ENCODE measurements at regions not wholly inside any gene's neighbourhood (a gene's known extent, or its start where the extent isn't known, plus 50 kb on each side); places are given as distances from the start of the nearest gene placed in this dataset.
"Not testable (repeated sequence)": the region's sequence is repeated elsewhere in the genome, so short reads cannot be mapped to it uniquely, and the experiment has no call there.

DNA sequence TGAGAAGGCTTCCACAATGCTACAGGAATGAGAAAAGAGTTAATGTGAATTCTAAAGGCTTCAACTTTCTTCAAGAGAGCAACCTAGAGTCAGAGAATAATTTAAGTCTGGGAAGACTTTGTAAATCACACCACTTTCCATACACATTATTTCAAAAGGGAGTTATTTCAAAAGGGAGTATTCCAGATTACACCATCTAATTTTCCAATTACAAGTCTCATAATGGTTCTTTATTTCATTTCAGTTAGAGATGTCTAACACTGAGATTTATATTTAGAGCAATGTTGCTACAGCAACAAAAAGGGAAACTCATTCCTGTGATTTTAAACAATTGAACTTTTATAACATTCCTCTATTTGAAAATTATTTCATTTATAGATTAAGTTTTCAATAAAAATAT, 98.8 kb upstream of the DST start:
- DNase-seq = no peak

DNA sequence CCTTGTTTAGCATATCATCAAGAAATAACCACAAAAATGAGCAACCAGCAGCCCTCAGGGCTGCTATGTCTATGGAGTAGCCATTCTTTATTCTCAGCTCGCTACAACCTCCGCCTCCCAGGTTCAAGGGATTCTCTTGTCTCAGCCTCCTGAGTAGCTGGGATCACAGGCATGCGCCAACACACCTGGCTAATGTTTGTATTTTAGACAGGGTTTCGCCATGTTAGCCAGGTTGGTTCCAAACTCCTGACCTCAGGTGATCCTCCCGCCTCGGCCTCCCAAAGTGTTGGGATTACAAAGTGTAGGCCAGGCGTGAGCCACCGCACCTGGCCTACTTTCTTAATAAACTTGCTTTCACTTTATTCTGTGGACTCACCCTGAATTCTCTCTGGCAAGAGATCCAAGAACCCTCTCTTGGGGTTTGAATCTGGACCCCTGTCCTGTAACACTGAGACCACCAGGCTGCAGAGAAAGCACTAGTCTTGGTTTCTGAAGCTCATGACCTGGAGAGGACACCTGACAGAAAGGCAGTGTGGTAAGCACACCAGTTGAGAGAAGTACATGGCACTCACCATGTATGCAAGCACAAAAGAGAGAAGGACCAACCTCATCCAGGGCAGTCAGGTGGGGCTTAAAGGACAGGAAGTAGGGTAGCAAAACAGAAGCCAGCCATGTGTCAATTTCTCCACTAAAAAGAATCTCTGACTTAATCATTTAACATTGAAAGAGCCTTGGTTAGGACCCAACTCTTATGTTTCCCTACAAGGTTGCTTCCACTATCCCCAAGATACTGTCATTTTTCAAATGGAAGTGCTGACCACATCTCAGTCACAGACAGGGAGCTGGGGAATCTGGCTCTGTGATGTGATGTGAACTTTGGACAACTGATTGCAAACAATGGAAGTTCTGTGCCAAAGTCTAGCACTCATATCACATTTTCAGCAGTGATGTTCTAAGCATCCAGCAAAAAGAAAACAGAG, 97.4 kb upstream of the DST start:
- DNase-seq = no peak

DNA sequence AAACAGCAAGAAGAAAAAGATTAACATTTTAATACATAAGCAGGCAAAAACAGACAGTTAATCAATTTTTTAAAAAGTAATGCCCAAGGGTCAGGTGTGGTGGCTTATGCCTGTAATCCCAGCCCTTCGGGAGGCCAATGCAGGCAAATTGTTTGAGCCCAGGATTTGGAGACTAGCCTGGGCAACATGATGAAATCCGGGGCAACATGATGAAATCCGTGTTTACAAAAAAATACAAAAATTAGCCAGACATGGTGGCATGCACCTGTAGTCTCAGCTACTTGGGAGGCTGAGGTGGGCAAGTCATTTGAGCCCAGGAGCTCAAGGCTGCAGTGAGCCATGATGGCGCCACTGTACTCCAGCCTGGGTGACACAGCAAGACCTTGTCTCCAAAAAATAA, 94.1 kb upstream of the DST start:
- no peak for DNase-seq

DNA sequence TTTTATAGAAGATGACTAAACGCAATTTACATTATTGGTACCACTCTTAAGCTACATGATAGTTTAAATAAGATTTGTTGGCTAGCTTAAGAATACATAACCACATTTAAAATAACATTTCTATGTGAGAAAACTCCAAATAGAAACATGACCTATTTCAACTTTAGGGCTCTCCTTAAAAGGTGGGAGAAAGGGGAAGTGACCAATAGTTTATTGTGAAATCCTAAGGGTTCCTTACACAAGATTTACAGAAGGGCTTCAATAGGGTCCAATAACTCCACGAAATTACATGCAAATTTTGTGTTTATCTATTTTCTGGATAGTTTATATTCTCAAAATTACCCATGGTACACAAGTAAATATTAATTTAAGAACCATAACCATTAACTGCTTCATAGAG, 91.6 kb upstream of the DST start:
- no peak for DNase-seq

DNA sequence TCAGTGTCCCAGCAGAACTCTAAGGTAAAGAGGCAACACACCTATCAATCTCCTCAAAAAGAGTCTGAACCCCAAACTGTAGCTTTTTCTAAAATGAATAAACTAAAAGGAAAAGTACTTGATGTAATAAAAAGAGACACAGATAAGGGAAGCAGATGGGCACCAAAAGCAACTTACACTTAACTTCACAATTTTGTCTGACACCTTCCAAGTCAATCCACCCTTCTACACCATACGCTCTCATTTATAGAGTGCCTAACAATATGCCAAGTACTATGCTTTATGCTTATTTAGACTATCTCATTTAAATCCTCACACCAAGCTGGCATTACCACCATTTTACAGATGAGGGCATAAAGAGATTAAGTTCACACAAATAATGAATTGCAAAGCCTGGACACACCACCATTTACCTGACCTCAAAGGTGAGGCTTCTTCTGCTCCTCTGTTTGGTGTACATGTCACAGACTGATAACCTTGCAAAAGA, 90.6 kb upstream of the DST start:
- DNase-seq = no peak

DNA sequence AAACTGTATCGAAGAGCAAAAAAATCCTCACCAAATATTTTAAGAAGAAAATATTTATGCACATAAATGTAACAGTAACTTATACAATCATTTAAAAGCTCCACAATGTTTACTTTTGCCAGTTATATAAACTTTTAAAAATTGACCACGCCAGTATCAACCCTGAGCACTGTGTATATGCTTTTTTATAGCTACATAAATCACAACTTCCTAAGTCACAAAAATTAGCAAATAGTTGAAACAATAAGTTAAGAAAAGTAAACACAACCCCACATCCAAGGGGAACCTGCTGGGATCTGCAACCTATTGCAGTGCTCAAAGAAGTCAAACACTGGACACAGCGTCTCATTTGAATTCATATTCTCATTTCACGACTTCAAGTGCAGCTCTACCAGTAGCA, 89.8 kb upstream of the DST start:
- DNase-seq = no peak

DNA sequence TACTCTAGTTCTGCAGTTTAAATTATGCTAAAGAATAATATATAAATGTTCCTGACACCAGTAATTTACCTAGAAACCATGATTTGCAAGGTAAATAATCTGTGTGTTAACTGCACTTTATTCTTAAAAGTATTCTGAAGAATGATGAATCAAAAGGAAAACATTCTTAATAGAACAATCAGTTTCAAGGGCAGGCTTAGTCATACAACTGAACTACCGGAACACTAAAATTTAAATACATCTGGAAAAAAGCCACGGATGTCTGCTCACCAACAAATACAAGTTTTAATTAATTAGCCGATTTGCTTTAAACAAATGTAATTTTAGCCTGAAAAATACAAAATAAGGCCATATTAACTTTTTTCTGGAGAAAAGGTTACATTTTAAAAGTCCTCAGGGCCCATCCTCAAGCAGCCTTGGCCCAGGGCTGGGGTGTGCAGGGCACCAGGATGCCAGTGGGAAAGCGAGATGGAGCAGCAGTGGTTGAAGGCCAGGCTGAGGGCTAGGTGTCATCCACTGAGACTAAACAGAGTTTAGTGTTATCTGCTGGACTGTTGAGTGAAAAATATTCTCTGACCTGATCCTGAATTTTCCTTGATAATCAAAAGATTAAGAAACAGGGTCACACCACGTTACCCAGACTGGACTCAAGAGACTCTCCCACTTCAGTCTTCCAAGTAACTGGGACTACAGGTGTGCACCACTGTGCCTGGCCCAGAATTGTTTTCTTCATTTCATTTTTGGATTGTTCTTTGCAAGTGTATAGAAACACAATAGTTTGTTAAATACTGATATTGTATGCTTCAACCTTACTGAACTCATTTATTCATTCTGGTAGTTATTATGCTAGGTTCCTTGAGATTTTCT, 88.2 kb upstream of the DST start:
- DNase-seq = no peak

DNA sequence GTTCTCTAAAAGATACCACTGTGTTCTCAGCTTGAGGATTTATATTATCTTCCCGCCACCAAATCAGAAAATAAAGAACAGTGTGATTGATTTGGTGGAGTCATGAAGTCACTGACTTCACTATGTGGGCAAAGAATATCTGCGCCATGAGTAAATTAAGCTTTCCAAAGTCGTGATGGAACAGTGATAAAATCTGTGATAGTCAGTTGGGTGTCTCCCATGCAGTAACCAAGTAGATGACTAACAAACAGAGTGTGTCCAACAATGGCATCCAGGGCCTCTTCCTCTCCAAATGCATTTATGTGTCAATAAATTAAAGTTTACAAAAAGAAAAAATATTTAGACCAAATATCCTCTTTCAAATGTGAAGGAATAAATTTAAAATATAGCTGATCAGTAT, 87.0 kb upstream of the DST start:
- DNase-seq = no peak

DNA sequence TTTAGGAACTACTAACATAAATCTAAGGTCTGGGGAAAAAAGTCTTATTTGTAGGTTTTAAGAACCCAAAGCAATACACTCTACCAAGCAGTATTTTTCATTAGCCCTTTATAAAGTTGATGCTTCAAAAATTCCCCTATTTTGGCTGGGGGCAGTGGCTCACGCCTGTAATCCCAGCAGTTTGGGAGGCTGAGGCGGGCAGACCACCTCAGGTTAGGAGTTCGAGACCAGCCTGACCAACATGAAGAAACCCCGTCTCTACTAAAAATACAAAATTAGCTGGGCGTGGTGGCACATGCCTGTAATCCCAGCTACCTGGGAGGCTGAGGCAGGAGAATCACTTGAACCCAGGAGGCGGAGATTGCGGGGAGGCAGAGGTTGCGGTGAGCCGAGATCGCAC, 86.5 kb upstream of the DST start:
- DNase-seq = not testable (repeated sequence)

DNA sequence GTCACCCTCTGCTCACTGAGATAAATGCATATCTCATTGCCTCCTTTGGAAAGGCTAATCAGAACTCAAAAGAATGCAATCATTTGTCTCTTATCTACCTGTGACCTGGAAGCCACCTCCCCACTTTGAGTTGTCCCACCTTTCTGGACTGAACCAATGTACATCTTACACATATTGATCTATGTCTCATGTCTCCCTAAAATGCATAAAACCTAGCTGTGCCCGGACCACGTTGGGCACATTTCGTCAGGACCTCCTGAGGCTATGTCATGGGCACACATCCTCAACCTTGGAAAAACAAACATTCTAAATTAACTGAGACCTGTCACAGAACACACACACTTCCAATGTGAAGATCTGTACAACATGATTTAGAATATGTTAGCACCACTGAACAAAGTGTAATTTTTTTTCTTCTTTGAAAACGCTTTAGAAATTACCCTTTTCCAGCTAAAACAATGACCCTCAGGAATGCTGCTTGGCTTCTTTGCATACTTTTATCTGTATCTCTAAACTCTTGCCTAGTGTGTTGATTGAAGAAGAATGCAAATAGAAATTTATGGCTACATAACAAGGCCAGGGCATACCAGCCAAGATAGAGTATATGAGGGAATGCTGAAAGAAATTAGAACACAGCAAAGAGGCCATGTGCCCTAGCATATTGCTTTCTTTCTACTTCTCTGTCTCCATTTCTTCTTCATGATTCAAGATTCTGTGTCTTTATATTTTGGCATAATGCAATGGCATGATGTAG, 84.6 kb upstream of the DST start:
- no peak for DNase-seq

DNA sequence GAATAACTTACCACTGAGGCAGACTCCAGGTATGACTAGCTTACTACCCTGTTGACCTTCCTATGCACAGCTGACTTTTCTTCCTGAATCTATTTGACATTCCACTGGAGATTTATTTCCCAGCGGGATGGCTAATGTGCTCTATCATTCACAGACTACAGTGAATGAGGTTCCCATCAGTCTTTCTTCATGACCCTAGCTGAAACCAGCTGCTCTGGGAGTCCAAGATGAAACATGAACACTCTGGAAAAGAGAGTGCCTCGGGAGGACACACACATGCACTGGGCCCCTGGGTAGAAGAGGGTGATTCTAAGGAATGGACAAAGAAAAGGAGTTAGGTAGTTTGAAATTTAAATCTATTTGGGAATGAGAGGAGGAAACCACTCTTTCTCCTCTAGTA, 82.6 kb upstream of the DST start:
- DNase-seq = no peak

DNA sequence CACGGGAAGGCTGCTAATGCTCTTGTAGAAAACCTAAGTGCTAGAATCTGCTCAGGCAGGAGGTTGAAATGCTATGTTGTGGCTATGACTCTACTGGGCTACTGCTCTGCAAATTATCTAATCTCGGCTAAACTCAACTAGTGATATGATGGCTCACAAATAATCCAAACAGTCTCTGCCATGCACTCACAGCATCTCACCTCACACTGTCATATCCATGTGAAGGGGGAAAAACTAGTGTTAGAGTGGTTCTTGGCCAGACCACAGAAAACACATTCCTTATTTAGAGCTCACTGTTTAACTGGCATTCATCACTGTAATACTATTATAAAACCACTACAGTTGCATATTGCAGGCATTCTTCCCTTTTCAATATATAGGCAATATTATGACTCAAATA, 81.8 kb upstream of the DST start:
- no peak for DNase-seq

DNA sequence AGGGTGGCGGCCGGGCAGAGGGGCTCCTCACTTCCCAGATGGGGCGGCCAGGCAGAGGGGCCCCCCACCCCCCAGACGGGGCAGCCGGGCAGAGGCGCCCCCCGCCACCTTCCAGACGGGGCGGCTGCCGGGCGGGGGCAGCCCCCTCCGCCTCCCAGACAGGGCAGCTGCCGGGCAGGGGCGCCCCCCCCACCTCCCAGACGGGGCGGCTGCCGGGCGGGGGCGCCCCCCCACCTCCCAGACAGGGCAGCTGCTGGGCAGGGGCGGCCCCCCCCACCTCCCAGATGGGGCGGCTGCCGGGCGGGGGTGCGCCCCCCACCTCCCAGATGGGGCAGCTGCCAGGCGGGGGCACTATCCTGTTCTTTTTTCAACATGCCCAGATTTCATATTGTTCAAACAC, 78.2 kb upstream of the DST start:
- no peak for DNase-seq

DNA sequence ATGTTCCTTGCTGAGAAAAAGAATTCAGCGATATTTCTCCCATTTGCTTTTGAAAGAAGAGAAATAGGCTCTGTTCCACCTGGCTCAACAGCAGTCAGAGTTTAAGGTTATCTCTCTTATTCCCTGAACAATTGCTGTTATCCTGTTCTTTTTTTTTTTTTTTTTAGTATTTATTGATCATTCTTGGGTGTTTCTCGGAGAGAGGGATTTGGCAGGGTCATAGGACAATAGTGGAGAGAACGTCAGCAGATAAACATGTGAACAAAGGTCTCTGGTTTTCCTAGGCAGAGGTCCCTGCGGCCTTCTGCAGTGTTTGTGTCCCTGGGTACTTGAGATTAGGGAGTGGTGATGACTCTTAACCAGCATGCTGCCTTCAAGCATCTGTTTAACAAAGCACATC, 77.5 kb upstream of the DST start:
- not testable (repeated sequence) for DNase-seq

DNA sequence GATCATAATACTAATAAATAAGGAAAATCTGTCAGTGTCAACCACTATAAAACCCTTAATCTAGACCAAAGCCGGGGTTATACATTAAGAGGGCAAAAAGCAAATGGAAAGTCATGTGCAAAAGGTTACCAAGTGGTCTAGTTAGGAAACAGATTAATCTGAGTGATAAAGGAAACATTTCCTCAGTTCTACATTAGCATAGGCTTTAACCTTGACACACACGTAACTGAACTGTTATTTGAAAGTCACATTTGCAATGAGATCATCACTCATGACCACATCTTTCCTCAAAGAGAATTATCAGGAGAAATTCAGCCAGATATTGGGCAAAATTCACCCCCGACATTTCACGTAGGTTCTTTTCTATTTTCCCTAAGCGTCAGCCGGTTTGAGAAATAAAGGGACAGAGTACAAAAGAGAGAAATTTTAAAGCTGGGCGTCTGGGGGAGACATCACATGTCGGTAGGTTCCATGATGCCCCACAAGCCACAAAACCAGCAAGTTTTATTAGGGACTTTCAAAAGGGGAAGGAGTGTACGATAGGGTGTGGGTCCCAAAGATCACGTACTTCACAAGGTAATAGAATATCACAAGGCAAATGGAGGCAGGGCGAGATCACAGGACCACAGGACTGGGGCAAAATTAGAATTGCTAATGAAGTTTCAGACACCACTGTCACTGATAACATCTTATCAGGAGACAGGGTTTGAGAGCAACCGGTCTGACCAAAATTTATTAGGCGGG, 76.8 kb upstream of the DST start:
- not testable (repeated sequence) for DNase-seq

DNA sequence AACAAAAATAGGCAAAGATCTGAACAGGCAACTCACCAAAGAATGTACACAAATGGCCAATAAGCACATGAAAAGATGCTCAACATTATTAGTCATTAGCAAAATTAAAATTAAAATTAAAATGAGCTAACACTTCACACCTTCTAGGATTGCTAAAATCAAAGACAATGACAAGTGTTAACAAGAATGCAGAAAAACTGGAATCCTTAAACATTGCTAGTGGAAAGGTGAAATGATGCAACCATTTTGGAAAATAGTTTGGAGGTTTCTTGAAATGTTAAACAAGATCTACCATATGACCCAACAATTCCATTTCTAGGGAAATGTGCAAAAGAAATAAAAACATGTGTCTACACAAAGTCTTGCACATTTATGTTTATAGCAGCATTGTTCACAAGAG, 75.5 kb upstream of the DST start:
- no peak for DNase-seq

DNA sequence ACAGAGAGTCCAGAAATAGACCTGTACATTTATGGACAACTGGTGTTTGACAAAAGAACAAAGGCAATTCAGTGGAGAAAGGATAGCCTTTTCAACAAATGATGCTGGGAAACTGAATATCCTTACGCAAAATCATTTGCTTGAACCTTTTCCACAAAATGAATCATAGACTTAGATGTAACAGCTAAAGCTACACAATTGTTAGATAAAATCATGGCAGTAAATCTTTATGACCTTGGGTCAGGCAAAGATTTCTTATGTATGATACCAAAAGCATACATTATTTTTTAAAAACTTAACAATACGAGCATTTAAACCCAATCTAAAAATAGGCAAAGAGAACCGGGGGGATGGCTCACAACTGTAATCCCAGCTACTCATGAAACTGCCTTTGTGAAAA, 73.5 kb upstream of the DST start:
- no peak for DNase-seq

DNA sequence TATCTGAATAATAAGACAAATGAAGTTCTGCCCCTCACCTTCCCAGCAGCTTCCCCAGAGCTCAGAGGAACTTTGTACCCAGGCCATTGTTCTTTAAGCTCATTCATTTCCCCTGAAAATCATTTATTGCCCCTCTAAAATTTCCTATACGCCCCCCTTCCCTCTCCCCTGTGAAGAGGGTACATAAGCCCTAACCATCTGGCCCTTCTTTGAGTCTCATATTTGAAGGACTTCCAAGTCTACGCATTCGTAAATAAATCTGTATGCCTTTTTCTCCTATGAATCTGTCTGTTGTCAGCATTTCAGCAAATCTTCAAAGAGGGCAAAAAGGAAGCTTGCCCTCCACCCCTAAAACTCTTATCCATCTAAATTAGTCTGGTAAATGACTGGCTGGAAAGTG, 73.1 kb upstream of the DST start:
- DNase-seq = no peak

DNA sequence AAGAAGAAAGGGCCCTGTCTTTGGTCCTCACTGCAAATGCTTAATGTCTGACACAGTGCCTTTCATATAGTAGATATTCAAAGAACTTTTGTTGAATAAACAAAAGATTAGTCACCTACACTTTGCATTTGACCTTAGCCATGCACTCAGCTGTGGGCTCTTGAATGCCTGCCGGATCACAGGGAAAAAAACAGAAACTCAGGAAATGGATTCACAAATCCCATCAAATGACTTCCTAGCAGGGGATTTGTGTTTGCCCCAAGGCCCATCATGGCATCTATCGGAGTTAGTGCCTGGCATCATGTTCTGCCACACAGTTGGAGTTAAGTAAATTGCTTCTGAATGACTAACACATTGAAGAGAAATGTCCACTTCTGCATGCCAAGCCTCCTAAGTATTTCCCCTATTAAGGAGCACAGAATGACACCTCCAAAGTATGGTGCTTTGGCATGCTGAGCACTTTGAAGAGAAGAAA, 72.3 kb upstream of the DST start:
- no peak for DNase-seq

DNA sequence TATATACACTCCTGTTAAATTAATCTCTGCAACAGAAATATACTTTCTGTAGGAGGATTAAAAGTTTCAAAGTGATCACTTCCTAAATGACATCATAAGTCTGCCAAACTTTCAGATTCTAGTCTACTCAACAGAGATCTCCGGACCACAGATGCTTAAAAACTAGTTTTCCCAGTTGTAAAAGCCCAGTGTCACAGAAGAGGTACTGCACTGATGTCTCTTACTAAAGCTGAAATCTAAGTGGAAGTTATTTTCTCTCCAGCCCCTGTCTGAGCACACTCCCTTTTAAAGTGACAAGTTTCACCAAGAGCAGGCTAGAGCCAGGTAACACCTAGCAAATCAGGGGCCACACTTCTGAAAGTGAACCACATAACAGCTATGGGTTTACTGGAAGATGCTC, 71.6 kb upstream of the DST start:
- no peak for DNase-seq

DNA sequence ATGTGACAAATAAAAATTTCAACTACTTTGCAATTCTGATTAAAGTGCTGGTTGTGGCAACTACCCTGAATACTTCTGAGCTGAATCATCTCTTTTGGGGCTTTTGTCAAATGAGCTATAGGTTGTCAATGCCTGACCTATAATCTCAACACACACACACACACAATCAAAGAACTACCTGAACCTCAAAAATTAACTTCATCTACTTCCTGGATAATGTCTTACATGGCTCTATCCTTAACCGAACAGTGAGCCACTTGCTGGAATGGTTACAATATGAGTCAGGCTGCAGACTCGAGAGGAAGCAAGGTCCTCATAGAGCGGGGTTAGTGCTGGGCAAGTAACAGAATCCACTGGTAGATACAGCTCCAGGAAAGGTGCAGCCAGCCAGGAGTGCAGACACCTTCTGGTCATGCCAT, 70.6 kb upstream of the DST start:
- no peak for DNase-seq

DNA sequence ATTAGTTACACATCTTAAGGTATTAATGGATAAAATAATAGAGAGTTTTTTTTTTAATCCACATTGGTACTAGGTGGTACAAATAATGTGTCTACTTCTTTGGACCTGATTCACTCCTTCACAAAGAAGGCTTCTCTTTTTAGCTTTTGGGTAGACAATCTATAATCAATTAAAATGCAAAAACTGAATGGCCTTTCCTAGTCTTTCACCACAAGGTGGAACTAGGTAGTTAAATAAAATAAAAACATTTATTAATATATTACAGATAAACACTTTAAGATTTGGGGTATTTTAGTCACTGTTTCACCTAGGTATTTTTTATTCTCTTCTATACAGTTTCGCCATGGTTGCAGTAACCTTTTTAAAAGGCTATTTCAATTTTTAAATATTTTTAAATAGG, 68.3 kb upstream of the DST start:
- no peak for DNase-seq

All from activated effector memory CD4-positive, alpha-beta T cell treated with anti-CD3 and anti-CD28 coated beads, Interleukin-2, amount 50 U/mL, for 16 hours (primary cell).